H1 (cell line): ENCODE measurements at regions not wholly inside any gene's neighbourhood (a gene's known extent, or its start where the extent isn't known, plus 50 kb on each side); places are given as distances from the start of the nearest gene placed in this dataset.

Experiments used
- ASH2L ChIP-seq: fragments of 200-600, 300-600 bp; sonication (generic); IDR thresholded peaks from one replicate; pipeline ENCODE4 v1.7.1; 2017; ENCODE audit warnings: low read length
- HDAC2 ChIP-seq, 2 experiments: fragments of 300-600 bp in 1 of 2; sonication (generic) in 1 of 2; IDR thresholded peaks; 2 replicates each; pipeline ENCODE4 v1.6.1; 2011 to 2012; ENCODE audit warnings: low read depth in 2 of 2, low read length in 2 of 2, mild to moderate bottlenecking in 2 of 2, moderate library complexity in 2 of 2, borderline replicate concordance in 1 of 2, inconsistent platforms in 1 of 2
- RAD21 ChIP-seq, 2 experiments: IDR thresholded peaks in 1 of 2; conservative IDR thresholded peaks in 1 of 2; 2 replicates each; pipeline ENCODE4 v1.6.1; 2011; ENCODE audit warnings: low read depth in 2 of 2, low read length in 2 of 2, improper control_type of control experiment in 1 of 2, inconsistent platforms in 1 of 2, mild to moderate bottlenecking in 1 of 2, moderate library complexity in 1 of 2
- YY1 ChIP-seq: IDR thresholded peaks from 2 replicates; pipeline ENCODE4 v1.6.1; 2011; ENCODE audit warnings: low read depth, mild to moderate bottlenecking, low read length

GRCh38 chr13:50712456-50712855 lies 131.0 kb downstream of the DLEU7 start (continued):
- TF ChIP-seq ASH2L (no peak), YY1 (no peak), HDAC2 (IDR thresholded peaks at IDR 0.05; ENCODE audit: borderline replicate concordance in 1 of 2, low read depth in 2 of 2, low read length in 2 of 2) (no peak), RAD21 (IDR thresholded peaks at IDR 0.05 in 1 of 2, conservative IDR thresholded peaks at IDR 0.05 in 1 of 2; ENCODE audit: low read depth in 2 of 2, low read length in 2 of 2) (no peak)
